T-helper 1 cell treated with Interleukin-12 subunit alpha and Interleukin-12 subunit beta and Interleukin-4 antibody, amounts not matched to agents 30 μg/mL and 1 μg/mL, for 36 hours (primary cell): ENCODE measurements at regions not wholly inside any gene's neighbourhood (a gene's known extent, or its start where the extent isn't known, plus 50 kb on each side); places are given as distances from the start of the nearest gene placed in this dataset.
"Not testable (repeated sequence)": the region's sequence is repeated elsewhere in the genome, so short reads cannot be mapped to it uniquely, and the experiment has no call there.

Experiments
- H3K27ac Mint-ChIP-seq: one replicate; pipeline ENCODE4 v1.8.0; 2021; ENCODE audit warnings: mild to moderate bottlenecking, mixed read lengths
- H3K27me3 Mint-ChIP-seq: one replicate; pipeline ENCODE4 v1.8.0; 2021; ENCODE audit warnings: low read depth, mixed read lengths
- H3K36me3 Mint-ChIP-seq: one replicate; pipeline ENCODE4 v1.8.0; 2021; ENCODE audit warnings: low read depth, mixed read lengths
- H3K4me1 Mint-ChIP-seq: one replicate; pipeline ENCODE4 v1.8.0; 2021; ENCODE audit warnings: low read depth, mixed read lengths
- H3K4me3 Mint-ChIP-seq: one replicate; pipeline ENCODE4 v1.8.0; 2021; ENCODE audit warnings: mild to moderate bottlenecking, moderate library complexity, mixed read lengths
- H3K9me3 Mint-ChIP-seq: one replicate; pipeline ENCODE4 v1.8.0; 2021; ENCODE audit warnings: mixed read lengths

DNA sequence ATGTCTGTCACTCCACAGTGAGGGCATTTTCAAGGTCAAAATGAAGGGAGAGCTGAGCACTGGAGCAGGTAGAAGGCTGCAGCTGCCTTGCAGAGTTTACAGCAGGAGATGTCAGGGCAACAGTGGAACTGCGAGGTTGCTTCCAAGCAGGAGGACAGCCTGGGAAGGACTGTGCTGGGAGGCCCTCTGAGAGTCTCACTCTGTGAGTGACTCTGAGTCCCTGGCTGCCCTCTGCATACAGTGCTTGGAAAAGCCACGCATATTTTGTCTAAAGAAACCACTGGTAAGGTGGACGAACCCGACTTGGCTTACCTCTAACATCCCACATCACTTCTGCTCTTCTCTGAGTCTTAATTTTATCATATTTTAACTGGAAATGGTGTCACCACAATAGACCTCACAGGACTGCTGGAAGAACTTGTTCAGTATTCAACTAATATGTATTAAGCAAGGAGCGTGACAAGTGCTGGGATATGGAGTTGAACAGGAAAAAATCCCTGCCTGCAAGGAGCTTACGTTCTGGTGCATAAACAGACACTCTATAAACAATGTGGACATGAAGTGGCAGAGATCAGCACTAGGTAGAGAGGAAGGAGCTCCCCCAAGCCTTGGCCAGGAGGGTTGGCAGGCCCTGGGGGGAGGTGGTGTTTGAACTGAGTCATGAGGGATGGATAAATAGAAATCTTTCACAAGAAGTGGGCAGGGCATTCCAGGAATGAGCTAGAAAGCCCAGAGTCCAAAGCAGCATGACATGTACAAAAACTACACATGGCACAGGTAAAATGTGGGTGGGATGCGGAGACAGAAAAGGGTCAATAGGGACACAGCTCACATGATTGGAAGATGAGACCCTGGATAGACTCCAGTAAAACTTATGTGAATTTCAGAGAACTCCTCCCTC lies 64.0 kb upstream of the FOXE1 start:
- no peak overlapping the region for H3K27ac Mint-ChIP-seq

DNA sequence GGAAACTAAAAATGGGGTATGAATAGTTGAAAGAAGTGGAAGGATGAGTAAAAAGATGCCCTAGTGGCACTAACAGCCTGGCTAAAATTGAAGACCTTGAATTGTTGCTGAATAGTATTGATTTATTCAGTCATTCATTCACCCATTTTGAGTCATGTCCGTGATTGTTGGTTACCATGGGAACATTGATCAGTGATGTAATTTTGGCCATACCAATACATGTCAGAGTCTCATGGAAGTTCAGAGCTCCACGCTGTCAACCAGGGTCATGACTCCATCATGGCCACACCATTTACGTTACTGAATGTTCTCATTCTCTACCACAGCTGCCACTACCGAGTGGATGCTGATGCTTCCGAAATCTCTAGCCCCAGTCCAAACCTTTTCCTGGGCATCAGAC lies 62.5 kb upstream of the FOXE1 start:
- H3K4me1 Mint-ChIP-seq = no peaks in the 10 kb centered on the region
- H3K4me3 Mint-ChIP-seq = no peak overlapping the region
- H3K27me3 Mint-ChIP-seq = peaks cover 10% of the 10 kb centered on the region
- no peaks in the 10 kb centered on the region for H3K36me3 Mint-ChIP-seq
- H3K9me3 Mint-ChIP-seq = no peaks in the 10 kb centered on the region
- no peak overlapping the region for H3K27ac Mint-ChIP-seq

More for the DNA sequence above, 64.0 kb upstream of the FOXE1 start:
- peaks cover 10% of the 10 kb centered on the region for H3K27me3 Mint-ChIP-seq
- H3K4me3 Mint-ChIP-seq = no peak overlapping the region
- no peaks in the 10 kb centered on the region for H3K36me3 Mint-ChIP-seq
- H3K4me1 Mint-ChIP-seq = no peaks in the 10 kb centered on the region
- H3K9me3 Mint-ChIP-seq = no peaks in the 10 kb centered on the region

DNA sequence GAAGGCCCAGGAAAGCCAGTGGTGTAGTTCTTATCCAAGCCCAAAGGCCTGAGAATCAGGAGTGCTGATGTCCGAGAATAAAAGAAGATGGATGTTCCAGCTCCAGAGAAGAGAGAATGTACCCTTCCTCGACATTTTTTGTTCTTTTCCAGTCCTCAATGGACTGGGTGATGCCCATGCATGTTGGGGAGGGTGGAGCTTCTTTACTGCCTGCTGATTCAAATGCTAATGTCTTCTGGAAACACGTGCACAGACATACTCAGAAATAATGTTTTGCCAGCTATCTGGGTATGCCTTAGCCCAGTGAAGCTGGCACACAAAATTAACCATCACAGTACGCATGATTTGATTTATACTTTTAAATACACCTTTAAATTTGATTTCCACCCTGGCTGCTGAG lies 61.5 kb upstream of the FOXE1 start:
- H3K27me3 Mint-ChIP-seq = peaks cover 10% of the 10 kb centered on the region
- H3K36me3 Mint-ChIP-seq = no peaks in the 10 kb centered on the region
- H3K9me3 Mint-ChIP-seq = no peaks in the 10 kb centered on the region
- H3K4me1 Mint-ChIP-seq = no peaks in the 10 kb centered on the region
- no peak overlapping the region for H3K27ac Mint-ChIP-seq
- no peak overlapping the region for H3K4me3 Mint-ChIP-seq

DNA sequence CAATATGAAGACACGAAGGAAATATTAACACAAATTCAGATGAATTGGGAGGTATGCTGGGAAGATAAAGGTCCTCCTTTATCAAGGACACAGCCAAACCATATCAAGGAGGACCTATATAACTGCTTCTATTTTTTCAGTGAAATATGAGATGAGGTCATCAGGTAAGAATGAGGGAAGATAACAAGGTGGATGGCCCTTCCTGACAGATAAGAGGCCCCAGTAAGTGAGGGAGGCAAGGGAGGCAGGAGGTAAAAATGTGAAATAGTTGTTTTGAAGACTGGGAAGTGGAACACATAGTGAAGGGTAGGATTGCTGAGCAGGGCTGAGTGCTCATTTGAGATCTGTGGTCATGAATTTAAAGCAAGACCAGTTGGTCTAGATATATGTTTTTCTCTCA lies 60.0 kb upstream of the FOXE1 start:
- Mint-ChIP-seq H3K27ac (no peak overlapping the region), H3K4me3 (no peak overlapping the region), H3K27me3 (peaks cover 5% of the 10 kb centered on the region), H3K9me3 (no peaks in the 10 kb centered on the region), H3K4me1 (no peaks in the 10 kb centered on the region), H3K36me3 (no peaks in the 10 kb centered on the region)

DNA sequence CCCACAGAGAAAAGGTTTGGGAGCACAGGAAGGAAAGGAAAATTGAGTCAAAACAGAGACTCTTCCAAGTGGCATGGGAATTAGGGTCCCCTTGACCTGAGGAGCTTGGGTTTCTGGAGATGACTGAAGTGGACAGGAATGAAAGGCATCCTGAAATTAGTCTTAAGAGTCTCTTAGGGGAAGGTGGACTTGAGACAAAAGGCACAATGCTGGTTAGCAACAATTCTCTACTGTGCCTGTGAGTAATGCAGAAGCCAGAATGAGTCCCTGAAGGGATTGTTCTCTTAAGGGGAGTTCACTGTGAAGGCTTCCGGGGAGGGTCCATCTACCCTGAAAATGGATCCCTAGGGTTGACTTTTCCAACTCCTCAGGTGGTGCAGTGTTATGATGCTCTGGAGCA lies 58.4 kb upstream of the FOXE1 start:
- no peaks in the 10 kb centered on the region for H3K4me1 Mint-ChIP-seq
- no peaks in the 10 kb centered on the region for H3K9me3 Mint-ChIP-seq
- no peak overlapping the region for H3K27ac Mint-ChIP-seq
- peaks cover 5% of the 10 kb centered on the region for H3K27me3 Mint-ChIP-seq
- H3K4me3 Mint-ChIP-seq = no peak overlapping the region
- H3K36me3 Mint-ChIP-seq = no peaks in the 10 kb centered on the region

DNA sequence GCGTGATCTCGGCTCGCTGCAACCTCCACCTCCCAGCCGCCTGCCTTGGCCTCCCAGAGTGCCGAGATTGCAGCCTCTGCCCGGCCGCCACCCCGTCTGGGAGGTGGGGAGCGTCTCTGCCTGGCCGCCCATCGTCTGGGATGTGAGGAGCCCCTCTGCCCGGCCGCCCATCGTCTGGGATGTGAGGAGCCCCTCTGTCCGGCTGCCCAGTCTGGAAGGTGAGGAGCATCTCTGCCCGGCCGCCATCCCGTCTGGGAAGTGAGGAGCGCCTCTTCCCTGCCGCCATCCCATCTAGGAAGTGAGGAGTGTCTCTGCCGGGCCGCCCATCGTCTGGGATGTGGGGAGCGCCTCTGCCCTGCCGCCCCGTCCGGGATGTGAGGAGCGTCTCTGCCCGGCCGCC lies 56.9 kb upstream of the FOXE1 start:
- H3K4me3 Mint-ChIP-seq, H3K27ac Mint-ChIP-seq, H3K4me1 Mint-ChIP-seq, H3K36me3 Mint-ChIP-seq, H3K9me3 Mint-ChIP-seq: not testable (repeated sequence)
- peaks cover 11% of the 10 kb centered on the region for H3K27me3 Mint-ChIP-seq

DNA sequence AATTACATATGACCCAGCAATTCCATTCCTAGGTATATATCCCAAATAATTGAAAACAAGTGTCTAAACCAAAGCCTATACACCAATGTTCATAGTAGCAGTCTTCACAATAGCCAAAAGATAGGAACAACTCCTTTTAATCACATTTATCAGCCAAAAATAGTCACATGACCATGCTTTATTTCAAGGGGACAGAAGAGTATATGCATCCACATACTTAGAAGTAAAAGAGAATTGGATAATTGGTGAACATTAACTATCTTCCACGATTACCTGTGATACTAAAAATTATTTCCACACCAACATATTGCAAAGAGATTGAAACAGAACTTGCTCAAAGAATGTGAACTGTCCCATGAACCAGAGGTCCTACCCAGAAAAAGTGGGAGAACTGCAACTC lies 51.8 kb upstream of the FOXE1 start:
- Mint-ChIP-seq H3K27ac (no peak overlapping the region), H3K4me3 (no peak overlapping the region), H3K9me3 (no peaks in the 10 kb centered on the region)

DNA sequence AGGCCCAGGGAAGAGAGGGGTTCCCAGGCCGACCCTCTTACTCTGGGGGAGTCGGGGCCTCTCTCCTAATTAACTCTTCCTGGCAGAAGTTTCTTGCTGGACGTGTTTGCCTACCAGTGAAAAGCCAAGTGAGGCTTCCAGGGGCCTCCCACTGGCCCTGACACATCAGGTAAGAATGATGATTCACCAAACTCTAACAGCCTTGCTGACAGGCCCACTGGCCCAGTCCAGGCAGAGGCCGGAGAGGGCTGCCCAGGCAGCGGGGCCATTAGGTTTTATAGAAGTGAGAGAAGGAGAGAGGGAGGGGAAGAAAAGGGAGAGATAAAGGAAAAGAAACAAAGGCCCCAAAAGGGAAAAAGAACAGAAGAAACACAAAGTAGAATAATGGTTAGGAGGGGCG lies 50.8 kb upstream of the FOXE1 start:
- Mint-ChIP-seq H3K4me3 (peak overlapping the region; percentile 81), H3K9me3 (no peaks in the 10 kb centered on the region), H3K27ac (peak overlapping the region; percentile 27), H3K4me1 (peaks cover 6% of the 10 kb centered on the region), H3K36me3 (no peaks in the 10 kb centered on the region), H3K27me3 (peaks cover 46% of the 10 kb centered on the region)

More for the DNA sequence above, 51.8 kb upstream of the FOXE1 start:
- H3K27me3 Mint-ChIP-seq = peaks cover 39% of the 10 kb centered on the region
- H3K4me1 Mint-ChIP-seq = peaks cover 6% of the 10 kb centered on the region
- H3K36me3 Mint-ChIP-seq = no peaks in the 10 kb centered on the region

DNA sequence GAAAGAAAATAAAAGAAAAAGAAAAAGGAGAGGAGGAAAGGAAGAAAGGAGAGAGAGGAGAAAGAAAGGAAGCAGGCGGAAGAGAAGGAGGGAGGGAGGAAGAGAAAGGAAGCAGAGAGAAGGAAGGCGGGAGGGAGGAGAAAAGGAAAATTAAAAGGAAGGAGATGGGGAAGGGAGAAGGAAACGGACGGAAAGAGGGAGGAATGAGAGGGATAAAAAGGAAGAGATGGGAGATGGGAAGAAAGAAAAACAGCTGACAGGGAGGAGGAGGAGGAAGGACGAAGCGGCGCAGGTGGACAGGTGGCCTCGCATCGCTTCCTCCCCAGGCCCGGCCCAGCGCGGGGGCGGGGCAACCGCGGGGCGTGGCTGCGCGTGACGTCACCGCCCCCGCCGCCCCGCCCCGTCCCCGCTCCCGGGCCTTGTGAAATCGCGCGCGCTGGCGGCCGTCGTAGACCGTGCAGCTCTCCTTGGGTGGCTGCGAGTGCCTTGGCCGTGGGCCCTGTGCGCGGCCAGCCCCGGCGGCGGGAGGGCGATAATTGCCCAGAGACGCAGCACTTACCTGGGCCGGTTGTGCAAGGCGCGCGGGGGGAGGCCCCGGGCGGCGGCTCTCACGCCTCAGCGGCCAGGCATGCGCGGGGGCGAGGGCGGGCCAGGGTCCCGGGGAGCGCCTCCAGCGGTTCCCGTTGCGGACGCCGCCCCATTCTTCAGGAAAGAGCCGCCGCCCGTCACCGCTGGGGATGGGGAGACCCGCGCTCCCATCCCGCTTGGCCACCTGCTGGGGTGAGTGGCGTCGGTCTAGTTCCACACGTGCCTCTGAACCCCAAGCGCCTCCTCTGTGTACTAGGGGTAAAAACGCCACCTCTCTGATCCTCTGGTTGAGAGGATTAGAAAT lies 49.6 kb upstream of the FOXE1 start:
- Mint-ChIP-seq H3K27me3 (peaks cover 51% of the 10 kb centered on the region), H3K9me3 (no peaks in the 10 kb centered on the region), H3K4me1 (peaks cover 6% of the 10 kb centered on the region), H3K36me3 (no peaks in the 10 kb centered on the region), H3K27ac (peak overlapping the region; percentile 67), H3K4me3 (peak overlapping the region; percentile 85)
